Raji (cell line): ENCODE measurements at regions not wholly inside any gene's neighbourhood (a gene's known extent, or its start where the extent isn't known, plus 50 kb on each side); places are given as distances from the start of the nearest gene placed in this dataset.

ENCODE experiments used
- POLR2A ChIP-seq: IDR thresholded peaks from 2 replicates; pipeline ENCODE4 v1.6.1; 2011; ENCODE audit warnings: low read depth, low read length, control low read depth; ENCODE audit not compliant: insufficient read depth

- TF ChIP-seq POLR2A = no peak
These were observed 164.3 kb upstream of the LPP start for GRCh38 chr3:187989575-187990153.

DNA sequence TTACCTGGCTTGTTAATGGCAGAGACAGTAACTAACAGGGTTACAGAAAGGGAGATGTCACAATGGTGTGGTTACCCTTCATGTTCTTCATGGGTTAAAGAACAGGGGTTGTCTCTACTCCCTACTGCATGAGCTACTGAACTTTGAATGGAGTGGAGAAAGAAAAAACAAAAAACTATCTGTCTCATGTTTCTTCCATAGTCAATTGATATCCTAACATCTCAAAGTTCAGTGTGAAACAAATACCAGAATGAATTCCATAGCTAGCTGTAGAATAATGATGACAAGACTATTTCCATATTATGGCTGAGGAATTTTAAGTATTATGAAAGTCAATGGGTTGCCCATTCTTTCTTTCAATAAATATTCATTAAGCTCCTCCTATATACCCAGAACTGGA is 161.3 kb upstream of the LPP start:
- TF ChIP-seq POLR2A = no peak

GRCh38 chr3:187994221-187995042 is 159.5 kb upstream of the LPP start:
- TF ChIP-seq POLR2A = no peak

- no peak for TF ChIP-seq POLR2A
These were observed 158.9 kb upstream of the LPP start for GRCh38 chr3:187995043-187995400.

- no peak for TF ChIP-seq POLR2A
These were observed 158.3 kb upstream of the LPP start for GRCh38 chr3:187995667-187996066.

DNA sequence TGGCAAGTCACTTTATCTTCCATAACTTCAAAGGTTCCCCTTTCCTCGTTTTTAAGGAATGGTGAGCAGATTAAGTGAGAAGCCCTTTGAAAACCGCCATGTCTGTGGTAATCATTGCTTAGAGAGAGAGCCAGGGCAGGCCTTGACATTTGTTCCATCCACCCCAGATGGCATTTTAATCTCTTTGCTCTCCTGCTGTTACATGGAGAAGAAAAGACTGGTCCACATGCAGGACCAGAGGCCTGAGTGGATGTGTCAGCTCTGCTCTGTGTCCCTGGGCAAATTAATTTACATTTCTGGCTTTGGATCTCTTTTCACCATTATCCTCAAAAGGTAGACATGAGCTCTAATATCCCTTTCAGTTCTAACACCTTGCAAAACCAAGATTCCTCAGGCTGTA is 157.3 kb upstream of the LPP start:
- no peak for TF ChIP-seq POLR2A

GRCh38 chr3:187997490-187997889 is 156.5 kb upstream of the LPP start:
- TF ChIP-seq POLR2A = no peak

DNA sequence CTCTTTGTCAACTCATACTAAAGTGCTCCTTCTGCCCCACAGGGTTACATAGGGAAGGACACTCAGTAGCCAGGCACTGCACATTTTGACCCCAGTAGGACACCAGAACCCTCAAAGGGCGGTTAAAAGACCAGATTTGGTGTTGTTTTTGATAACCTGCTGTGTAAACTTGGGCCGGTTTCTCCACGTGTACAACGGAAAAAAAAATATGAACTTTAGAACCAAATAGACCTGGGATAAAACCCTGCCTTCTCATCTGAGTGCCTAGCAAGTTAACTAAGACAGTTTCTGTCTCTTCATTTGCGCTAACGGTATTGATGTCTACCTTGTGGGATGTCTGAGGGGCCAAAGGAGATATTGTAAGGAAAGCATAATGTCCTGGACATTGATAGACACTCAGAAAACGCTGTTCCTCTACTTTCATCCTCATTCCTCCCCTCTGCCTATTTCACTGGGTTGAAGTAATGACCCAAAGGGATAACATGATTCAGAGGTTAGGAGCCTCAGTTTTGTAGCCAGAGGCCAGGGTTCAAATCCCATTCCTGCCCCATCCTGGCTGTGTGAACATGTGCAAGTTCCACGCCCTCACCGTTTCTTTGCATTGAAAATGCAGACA is 155.9 kb upstream of the LPP start:
- no peak for TF ChIP-seq POLR2A

GRCh38 chr3:187998611-187999010 is 155.3 kb upstream of the LPP start:
- no peak for TF ChIP-seq POLR2A

- peak; percentile 47; the same call in 1 of the 2 replicates for TF ChIP-seq POLR2A
These were observed 154.1 kb upstream of the LPP start for GRCh38 chr3:187999821-188000220.

DNA sequence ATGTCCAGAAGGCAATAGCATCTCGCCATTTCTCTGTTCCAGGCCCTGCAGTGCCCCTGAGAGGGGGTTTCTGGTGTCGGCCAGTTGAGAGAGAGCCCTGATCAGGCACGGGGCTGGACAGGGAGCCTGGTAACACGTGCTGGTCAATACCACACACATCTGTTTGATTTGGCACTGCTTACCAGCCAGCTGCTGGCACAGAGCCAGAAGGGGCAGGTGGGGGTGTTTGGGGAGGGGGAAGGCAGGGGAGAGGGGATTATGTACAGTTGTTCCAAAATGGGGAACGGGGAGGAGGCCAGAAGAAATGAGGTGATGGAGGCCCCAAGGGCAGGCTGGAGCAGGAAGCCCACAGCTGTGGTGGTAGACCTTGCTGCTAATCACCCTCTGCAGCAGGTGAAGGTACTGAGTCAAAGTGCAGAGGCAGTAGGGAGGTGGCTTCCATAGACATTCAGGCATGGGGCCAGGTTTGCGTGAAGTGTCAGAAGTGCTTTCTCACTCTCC is 153.5 kb upstream of the LPP start:
- peak; percentile 54; the same call in 1 of the 2 replicates for TF ChIP-seq POLR2A

DNA sequence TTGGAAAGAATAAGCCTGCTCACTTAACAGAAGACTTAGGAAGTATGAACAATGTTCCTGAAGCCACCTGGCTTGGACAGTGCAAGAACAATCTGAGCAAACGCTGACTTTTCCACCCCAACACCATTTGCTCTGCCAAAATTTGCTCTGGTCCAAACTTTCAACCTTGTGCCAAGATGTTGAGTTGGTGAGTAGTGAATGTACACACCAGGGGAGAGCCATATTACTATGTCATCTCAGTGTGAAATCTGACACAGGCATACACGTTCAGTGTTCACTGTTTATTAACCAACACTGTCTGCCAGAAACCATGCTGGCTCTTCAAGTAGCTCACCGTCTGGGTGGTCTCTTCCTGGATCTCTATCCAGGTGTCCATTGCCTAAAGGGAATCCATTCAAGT is 152.9 kb upstream of the LPP start:
- TF ChIP-seq POLR2A = no peak; the same call in 1 of the 2 replicates

DNA sequence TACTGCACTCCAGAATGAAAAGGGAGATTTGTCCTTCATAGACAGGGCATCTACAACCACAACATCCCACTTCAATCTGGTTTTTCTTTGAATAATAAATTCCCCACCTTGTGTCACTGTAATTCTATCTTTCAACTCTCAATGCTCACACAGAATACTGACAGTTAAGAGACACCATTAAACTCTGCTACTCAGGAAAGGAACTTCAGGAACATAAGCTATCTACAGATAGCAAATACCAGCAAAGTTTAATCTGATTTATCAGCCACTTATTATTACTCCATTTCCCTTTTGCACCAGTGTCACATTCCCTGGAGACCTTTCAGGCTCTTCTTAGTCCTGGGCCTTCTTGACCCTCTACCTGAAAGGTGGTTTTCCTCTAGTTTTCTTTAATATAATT is 152.0 kb upstream of the LPP start:
- no peak for TF ChIP-seq POLR2A

DNA sequence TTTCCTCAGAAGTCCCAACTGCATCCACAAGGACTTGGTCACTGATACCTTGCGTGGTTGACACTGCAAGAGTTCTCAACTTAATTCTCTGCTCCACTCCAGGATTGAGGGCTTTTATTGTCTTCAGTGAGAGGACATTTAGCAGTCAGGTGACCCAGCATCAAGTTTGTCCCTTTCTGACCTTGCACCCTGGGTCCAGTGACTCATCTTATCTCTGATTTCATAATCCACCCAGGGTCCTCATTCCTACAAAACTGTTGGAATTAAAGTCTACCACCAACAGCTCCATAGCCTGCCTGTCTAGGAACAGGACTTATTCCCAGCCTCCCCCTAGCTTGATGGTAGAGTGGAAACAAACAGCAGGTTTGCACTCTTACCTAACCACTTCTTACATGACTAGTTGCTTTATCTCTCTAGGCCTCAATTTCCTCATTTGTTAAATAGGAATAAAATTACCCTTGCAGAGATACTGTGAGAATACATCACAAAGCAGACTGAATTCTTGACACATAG is 151.3 kb upstream of the LPP start:
- no peak for TF ChIP-seq POLR2A

- no peak for TF ChIP-seq POLR2A
These were observed 150.5 kb upstream of the LPP start for GRCh38 chr3:188003188-188004171.
